GM18858 (cell line): ENCODE measurements at regions not wholly inside any gene's neighbourhood (a gene's known extent, or its start where the extent isn't known, plus 50 kb on each side); places are given as distances from the start of the nearest gene placed in this dataset.
"Not testable (repeated sequence)": the region's sequence is repeated elsewhere in the genome, so short reads cannot be mapped to it uniquely, and the experiment has no call there.

Source experiments
- ATAC-seq: cut with Tn5 transposase; IDR thresholded peaks from one replicate; pipeline ENCODE4 v1.9.1; 2021; ENCODE audit not compliant: unreplicated experiment

DNA sequence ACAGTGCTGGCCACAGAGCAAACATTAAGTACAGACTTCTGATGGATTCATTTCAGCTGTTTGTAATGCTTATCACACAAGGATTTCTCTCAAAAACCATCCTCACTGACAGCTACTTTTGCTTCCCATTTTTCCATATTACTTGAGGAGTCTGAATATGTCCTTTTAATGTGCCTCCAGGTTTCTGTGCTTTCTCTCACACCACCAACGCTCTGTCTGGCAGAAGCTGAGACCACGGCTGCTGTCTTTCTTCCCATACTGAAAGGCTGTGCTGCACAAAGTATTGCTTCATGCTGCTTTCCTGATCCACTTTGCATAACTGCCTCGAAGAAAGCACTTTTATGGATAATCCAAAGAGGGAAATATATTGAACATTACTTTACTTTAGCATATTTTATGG is 312.1 kb upstream of the ZEB2 start:
- ATAC-seq: no peak

DNA sequence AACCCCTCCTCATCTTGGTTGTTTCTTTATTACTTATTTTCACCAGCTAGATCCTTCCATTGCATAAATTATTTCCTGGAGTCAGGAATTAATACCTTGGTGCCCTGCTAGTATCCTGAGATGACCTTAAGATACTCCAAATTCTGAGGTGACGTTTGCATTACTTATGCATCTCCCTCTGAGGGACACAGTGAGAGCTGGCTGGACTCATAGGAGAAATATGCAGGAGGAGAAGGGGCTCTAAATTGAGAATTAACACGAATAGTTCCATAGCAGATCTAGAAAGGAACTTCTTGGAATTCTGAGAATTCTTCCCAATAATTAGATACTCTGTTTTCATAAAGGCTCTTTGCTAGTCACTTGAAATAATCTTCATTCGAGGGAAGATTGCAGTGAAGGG is 310.6 kb upstream of the ZEB2 start:
- no peak for ATAC-seq

DNA sequence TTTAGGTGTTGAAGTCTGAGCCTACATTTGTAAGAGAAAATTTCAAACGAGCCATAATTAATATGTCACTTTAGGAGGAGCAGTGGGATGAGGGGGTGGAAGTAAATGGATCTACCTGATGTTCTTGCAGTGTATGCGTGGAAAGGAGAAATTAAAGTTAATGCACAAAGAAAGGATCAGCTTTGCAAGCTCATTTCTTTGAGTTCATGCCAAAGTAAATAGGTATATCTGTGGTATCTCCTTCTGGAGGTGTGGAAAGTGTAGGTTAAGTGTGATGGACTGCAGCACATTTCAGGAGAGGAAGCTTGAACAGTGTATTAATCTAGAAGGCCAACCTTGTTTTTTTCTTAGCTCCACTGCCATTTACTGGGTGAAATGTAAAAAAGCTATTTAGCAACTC is 307.5 kb upstream of the ZEB2 start:
- ATAC-seq: no peak

DNA sequence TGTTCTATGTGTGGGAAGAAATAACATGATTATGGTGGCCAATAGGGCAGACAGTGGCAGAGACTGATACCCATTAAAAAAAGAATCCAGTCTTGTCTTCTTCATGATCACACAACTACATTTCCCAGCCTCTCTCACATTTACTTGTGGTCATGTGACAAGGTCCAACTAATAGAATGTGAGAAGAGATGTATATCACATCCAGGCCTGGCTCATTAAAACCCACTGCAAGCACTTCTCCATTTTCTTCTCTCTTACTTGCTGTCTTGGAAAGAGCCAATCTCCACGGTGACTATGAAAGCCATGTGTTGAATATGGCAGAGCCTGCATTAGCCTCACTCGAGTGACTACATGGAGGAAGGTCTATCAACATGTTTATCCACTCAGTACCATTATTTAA is 306.2 kb upstream of the ZEB2 start:
- ATAC-seq: no peak

GRCh38 chr2:144825331-144826020 is 305.6 kb upstream of the ZEB2 start:
- no peak for ATAC-seq

DNA sequence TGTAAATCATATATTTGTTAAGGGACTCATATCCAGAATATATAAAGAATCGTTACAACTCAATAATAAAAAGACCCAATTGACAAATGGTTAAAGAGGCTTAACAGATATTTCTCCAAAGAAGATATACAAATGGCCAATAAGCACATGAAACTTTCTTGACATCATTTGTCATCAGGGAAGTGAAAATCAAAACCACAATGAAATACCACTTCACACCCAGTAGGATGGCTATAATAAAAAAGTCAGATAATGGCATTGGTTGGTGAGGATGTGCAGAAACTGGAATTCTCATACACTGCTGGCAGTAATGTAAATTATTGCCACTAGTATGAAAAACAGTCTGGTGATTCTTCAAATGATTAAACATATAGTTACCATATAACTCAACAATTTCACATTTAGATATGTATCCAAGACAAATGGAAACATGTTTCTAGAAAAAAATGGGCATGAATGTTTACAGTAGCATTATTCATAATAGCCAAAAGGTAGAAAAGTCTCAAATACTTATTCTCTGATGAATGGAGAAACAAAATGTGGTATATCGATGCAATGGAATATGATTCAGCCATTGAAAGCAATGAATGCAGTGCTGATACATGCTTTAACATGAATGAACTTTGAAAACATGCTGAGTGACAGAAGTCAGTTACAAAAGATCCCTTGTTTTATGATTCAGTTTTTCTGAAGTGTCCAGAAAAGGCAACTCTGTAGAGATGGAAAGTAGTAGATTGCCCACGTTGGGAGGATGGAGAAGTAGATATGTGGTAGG is 304.6 kb upstream of the ZEB2 start:
- ATAC-seq: no peak

- ATAC-seq: no peak
These were observed 303.0 kb upstream of the ZEB2 start for GRCh38 chr2:144822966-144823365.

- no peak for ATAC-seq
These were observed 292.4 kb upstream of the ZEB2 start for GRCh38 chr2:144812288-144812687.

DNA sequence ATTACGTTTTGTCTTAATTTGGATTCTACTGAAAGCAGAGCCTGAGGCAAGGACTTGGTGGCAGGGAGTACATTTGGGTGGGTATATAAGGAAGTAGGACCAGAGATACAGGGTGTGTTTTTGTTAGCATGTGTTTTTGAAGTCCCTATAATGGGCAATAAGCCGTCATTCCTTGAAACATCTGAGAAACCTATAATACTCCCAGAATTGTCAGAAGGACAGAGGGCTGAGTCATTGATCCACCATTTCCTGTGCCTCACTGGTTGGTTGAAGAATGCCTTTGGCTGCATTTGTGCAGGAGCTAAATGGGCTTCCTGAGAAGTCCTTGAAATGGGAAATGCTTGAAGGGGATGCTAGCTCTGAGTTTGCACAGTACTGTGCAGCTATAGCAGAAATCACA is 281.8 kb upstream of the ZEB2 start:
- ATAC-seq: no peak

DNA sequence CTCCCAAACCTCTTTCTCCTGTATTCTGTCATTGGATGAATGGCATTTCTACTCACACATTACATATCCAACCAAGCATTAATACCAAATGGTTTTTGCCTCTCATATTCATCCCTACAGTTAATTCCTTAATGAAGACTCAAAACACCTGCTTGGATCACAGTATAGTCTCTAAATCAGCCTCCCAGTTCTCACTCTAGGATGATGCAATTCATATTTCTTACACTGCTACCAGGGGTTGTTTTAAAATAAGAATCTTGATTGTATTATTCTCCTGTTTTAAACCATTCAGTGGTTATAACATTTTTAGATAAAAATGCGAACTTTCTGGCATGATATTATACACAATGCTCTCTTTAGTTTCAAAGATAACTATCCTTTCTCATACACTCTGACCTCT is 281.4 kb upstream of the ZEB2 start:
- ATAC-seq: no peak

- ATAC-seq: no peak
These were observed 279.1 kb upstream of the ZEB2 start for GRCh38 chr2:144798989-144799388.

DNA sequence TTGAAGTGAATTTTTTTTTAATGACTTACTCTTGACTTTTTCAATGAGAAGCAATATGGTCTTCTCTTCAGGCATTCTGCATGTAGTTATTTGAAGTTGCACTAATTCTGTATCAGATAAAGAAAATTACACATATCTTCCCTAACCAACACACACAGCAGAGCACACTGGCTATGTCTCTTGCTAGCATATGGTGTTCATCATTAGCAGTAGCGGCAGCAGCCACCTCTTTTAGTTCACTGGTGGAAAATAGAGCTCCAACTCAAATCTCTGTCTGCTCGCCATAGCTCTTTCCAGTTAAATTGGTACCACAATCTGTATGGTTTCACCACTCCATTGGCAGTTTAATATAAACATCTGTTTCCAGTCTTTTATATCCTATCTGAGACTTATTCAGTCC is 278.1 kb upstream of the ZEB2 start:
- no peak for ATAC-seq

- ATAC-seq: no peak
These were observed 277.0 kb upstream of the ZEB2 start for GRCh38 chr2:144796936-144797335.

DNA sequence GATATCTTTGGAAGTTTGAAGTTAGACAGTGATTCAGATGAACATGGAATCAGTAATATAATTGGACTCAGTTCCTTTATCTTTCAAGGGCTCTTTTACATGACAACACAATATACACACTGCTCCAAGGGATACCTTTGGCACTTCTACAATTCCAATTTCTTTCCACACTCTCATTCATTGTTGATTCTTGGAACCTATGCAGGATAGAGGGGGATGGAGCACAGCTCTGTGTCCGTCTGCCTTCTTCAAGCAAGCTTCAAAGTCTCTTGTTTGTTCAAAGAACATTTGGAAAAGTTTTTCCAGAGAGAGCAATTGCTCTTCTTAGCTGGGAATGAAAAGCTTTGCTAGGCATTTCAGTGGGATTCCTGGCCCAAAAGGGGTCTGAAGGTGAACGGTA is 276.2 kb upstream of the ZEB2 start:
- ATAC-seq: no peak

DNA sequence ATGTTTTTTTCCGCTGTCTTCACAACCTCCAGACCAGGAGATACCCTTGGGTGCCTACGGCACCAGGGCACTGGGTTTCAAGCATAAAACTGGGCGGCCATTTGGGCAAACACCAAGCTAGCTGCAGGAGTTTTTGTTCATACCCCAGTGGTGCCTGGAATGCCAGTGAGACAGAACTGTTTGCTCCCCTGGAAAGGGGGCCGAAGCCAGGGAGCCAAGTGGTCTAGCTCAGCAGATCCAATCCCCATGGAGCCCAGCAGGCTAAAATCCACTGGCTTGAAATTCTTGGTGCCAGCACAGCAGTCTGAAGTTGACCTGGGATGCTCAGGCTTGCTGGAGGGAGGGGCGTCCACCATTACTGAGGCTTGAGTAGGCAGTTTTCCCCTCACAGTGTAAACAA is 265.3 kb upstream of the ZEB2 start:
- no peak for ATAC-seq

- ATAC-seq: no peak
These were observed 261.1 kb upstream of the ZEB2 start for GRCh38 chr2:144780983-144781382.

GRCh38 chr2:144776766-144777165 is 256.8 kb upstream of the ZEB2 start:
- ATAC-seq: no peak

- ATAC-seq: no peak
These were observed 254.9 kb upstream of the ZEB2 start for GRCh38 chr2:144774809-144775208.

DNA sequence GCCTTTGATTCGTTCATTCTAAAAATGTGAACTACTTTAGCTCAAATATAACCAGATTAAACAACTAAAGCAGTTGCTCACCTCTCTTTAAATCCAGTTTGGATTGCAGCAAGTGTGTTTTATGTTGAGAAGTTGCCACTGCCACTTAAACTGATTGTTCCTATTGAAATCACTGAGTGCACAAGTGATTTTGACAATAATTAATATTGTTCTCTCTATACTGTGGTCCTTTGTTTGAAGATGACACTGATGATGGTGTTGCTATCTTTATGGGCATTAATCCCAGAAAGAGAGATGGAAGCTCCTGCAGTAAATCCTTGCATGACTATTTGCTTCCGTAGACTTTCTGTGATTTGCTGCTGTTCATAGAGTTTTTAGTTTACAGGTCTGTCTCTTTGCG is 251.4 kb upstream of the ZEB2 start:
- ATAC-seq: no peak

GRCh38 chr2:144770616-144771230 is 250.8 kb upstream of the ZEB2 start:
- ATAC-seq: no peak

- ATAC-seq: not testable (repeated sequence)
These were observed 241.0 kb upstream of the ZEB2 start for GRCh38 chr2:144760939-144761338.

DNA sequence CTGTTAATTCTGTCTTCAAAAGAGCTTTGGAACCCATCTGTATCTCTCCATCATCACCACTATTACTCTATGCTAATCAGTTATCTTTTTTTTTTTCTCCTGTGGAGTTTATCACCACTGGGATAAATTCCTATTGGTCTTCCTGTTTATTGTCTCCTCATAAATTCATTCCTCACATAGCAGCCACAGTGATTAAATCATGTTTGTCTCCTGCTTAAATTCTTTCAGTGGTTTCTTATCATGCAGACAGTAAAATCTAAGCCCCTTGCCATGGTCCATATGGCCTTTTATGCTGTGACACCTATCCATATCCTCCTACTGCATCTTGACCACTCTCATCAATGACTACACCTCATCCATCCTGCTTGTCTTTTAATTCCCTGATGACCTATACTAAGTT is 239.8 kb upstream of the ZEB2 start:
- ATAC-seq: no peak
